T-helper 1 cell treated with Interleukin-12 subunit alpha and Interleukin-12 subunit beta and Interleukin-4 antibody, amounts not matched to agents 30 ng/mL and 1 ng/mL, for 36 hours (primary cell): ENCODE measurements at regions not wholly inside any gene's neighbourhood (a gene's known extent, or its start where the extent isn't known, plus 50 kb on each side); places are given as distances from the start of the nearest gene placed in this dataset.

Source experiments
- intact Hi-C: fragments of 100-400 bp; cut with micrococcal nuclease; formaldehyde crosslinking; loops from one replicate; pipeline ENCODE4 v1.15.1; 2024

GRCh38 chr10:78160591-78160990 is 126.9 kb downstream of the RPS24 start:
- intact Hi-C loops, result no loop called here

GRCh38 chr10:78162853-78163252 is 129.2 kb downstream of the RPS24 start:
- intact Hi-C loops, result no loop called here

GRCh38 chr10:78164702-78165101 is 131.0 kb downstream of the RPS24 start:
- intact Hi-C loops, result no loop called here

- intact Hi-C loops, result no loop called here
Observed at GRCh38 chr10:78165172-78165571, 131.5 kb downstream of the RPS24 start.

- intact Hi-C loops, result no loop called here
Observed at GRCh38 chr10:78165617-78166016, 132.0 kb downstream of the RPS24 start.

- intact Hi-C loops, result no loop called here
Observed at GRCh38 chr10:78166261-78166660, 132.6 kb downstream of the RPS24 start.

GRCh38 chr10:78169214-78169613 is 135.6 kb downstream of the RPS24 start:
- intact Hi-C loops, result no loop called here

- intact Hi-C loops, result no loop called here
Observed at GRCh38 chr10:78170026-78170475, 136.4 kb downstream of the RPS24 start.

GRCh38 chr10:78171633-78172400 is 138.2 kb downstream of the RPS24 start:
- intact Hi-C loops, result no loop called here

- intact Hi-C loops, result no loop called here
Observed at GRCh38 chr10:78173360-78174015, 139.8 kb downstream of the RPS24 start.

- intact Hi-C loops, result no loop called here
Observed at GRCh38 chr10:78175444-78176015, 141.9 kb downstream of the RPS24 start.

- intact Hi-C loops, result no loop called here
Observed at GRCh38 chr10:78176320-78177317, 143.0 kb downstream of the RPS24 start.

- intact Hi-C loops, result no loop called here
Observed at GRCh38 chr10:78177491-78178185, 144.0 kb downstream of the RPS24 start.

- intact Hi-C loops, result no loop called here
Observed at GRCh38 chr10:78178397-78178796, 144.7 kb downstream of the RPS24 start.

GRCh38 chr10:78178940-78179339 is 145.3 kb downstream of the RPS24 start:
- intact Hi-C loops, result no loop called here

GRCh38 chr10:78179886-78180705 is 146.4 kb downstream of the RPS24 start:
- intact Hi-C loops, result no loop called here

GRCh38 chr10:78181381-78182055 is 147.9 kb downstream of the RPS24 start:
- intact Hi-C loops, result no loop called here

- intact Hi-C loops, result no loop called here
Observed at GRCh38 chr10:78182841-78183240, 149.2 kb downstream of the RPS24 start.
